ENCODE measurements at regions not wholly inside any gene's neighbourhood (a gene's known extent, or its start where the extent isn't known, plus 50 kb on each side); places are given as distances from the start of the nearest gene placed in this dataset.

- POLR2A ChIA-PET: no interaction called here
These were observed 73.3 kb downstream of the OLFM4 start for GRCh38 chr13:53101883-53102282.

DNA sequence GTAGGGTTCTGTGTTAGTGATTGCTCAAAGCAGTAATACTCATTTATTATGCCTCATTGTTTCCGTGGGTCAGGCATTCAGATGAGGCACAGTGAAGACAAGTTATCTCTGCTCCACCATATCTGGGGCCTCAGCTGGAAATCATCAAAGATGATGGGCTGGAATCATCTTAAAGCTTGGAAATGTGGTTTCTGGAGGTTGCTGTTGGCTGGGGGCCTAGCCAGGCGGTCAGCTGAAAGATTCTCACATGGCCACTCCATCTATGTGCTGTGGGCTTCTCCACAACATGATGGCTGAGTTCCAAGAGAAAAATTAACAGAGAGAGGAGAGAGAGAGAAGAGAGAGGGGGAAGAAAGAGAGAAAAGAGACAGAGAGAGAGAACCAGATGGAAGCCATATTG is 75.5 kb downstream of the OLFM4 start:
- BruUV-seq (replicated peaks): no TSS peak
- CTCF ChIA-PET: no interaction called here
- POLR2A ChIA-PET: no interaction called here

More at GRCh38 chr13:53101883-53102282, 73.3 kb downstream of the OLFM4 start:
- CTCF ChIA-PET: no interaction called here
- Mint-ChIP-seq H3K27me3 (ENCODE audit: insufficient read depth, unreplicated experiment) (peaks cover 2% of the 10 kb centered on the region), H3K27ac (ENCODE audit: low read depth, unreplicated experiment) (no peak overlapping the region), H3K36me3 (ENCODE audit: insufficient read depth, unreplicated experiment) (no peaks in the 10 kb centered on the region), H3K9me3 (ENCODE audit: unreplicated experiment) (no peaks in the 10 kb centered on the region), H3K4me3 (ENCODE audit: unreplicated experiment) (no peak overlapping the region), H3K4me1 (ENCODE audit: insufficient read depth, unreplicated experiment) (no peaks in the 10 kb centered on the region)
- TF ChIP-seq CTCF (IDR thresholded peaks at IDR 0.05; ENCODE audit: unreplicated experiment): no peak
- no TSS peak for BruUV-seq (replicated peaks)
- DNase-seq (ENCODE audit: unreplicated experiment): no peak
- intact Hi-C loops (cut with micrococcal nuclease): no loop called here

GRCh38 chr13:53105477-53105876 is 76.9 kb downstream of the OLFM4 start:
- no TSS peak for BruUV-seq (replicated peaks)
- Mint-ChIP-seq H3K4me3 (ENCODE audit: unreplicated experiment) (no peak overlapping the region), H3K4me1 (ENCODE audit: insufficient read depth, unreplicated experiment) (no peaks in the 10 kb centered on the region), H3K9me3 (ENCODE audit: unreplicated experiment) (no peaks in the 10 kb centered on the region), H3K36me3 (ENCODE audit: insufficient read depth, unreplicated experiment) (no peaks in the 10 kb centered on the region), H3K27me3 (ENCODE audit: insufficient read depth, unreplicated experiment) (peaks cover 34% of the 10 kb centered on the region), H3K27ac (ENCODE audit: low read depth, unreplicated experiment) (no peak overlapping the region)
- ChIA-PET POLR2A (interaction anchor here (1.0 kb wide), 1 partner anchor 35 kb away, joined by 3 read pairs; no protein-coding TSS in a partner anchor), CTCF (no interaction called here)
- no peak for DNase-seq (ENCODE audit: unreplicated experiment)
- intact Hi-C loops (cut with micrococcal nuclease): no loop called here
- no peak for TF ChIP-seq CTCF (IDR thresholded peaks at IDR 0.05; ENCODE audit: unreplicated experiment)

More for the DNA sequence above, 75.5 kb downstream of the OLFM4 start:
- Mint-ChIP-seq H3K4me1 (ENCODE audit: insufficient read depth, unreplicated experiment) (no peaks in the 10 kb centered on the region), H3K9me3 (ENCODE audit: unreplicated experiment) (no peaks in the 10 kb centered on the region), H3K36me3 (ENCODE audit: insufficient read depth, unreplicated experiment) (no peaks in the 10 kb centered on the region), H3K4me3 (ENCODE audit: unreplicated experiment) (no peak overlapping the region), H3K27ac (ENCODE audit: low read depth, unreplicated experiment) (no peak overlapping the region), H3K27me3 (ENCODE audit: insufficient read depth, unreplicated experiment) (peaks cover 24% of the 10 kb centered on the region)
- TF ChIP-seq CTCF (IDR thresholded peaks at IDR 0.05; ENCODE audit: unreplicated experiment): no peak
- intact Hi-C loops (cut with micrococcal nuclease): no loop called here
- no peak for DNase-seq (ENCODE audit: unreplicated experiment)

DNA sequence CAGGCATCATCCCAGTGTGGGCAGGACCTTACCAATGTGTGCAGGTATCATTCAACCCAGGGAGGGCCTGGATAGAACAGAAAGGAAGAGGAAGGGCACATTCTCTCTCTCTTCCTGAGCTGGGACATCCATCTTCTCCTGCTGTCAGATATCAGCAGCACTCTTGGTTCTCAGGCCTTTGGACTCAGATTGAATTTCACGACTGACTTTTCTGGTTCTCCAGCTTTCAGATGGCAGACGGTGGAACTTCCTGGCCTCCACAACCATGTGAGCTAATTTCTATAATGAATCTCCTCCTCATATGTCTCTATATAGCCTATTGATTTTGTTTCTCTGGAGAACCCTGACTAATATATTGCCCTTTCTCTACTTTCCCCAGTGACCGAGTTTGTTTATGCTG is 77.3 kb downstream of the OLFM4 start:
- Mint-ChIP-seq H3K9me3 (ENCODE audit: unreplicated experiment) (no peaks in the 10 kb centered on the region), H3K4me3 (ENCODE audit: unreplicated experiment) (no peak overlapping the region), H3K27me3 (ENCODE audit: insufficient read depth, unreplicated experiment) (peaks cover 38% of the 10 kb centered on the region), H3K27ac (ENCODE audit: low read depth, unreplicated experiment) (no peak overlapping the region), H3K36me3 (ENCODE audit: insufficient read depth, unreplicated experiment) (no peaks in the 10 kb centered on the region), H3K4me1 (ENCODE audit: insufficient read depth, unreplicated experiment) (no peaks in the 10 kb centered on the region)
- CTCF ChIA-PET: no interaction called here
- TF ChIP-seq CTCF (IDR thresholded peaks at IDR 0.05; ENCODE audit: unreplicated experiment): no peak
- DNase-seq (ENCODE audit: unreplicated experiment): no peak
- intact Hi-C loops (cut with micrococcal nuclease): no loop called here
- POLR2A ChIA-PET: interaction anchor here (1.0 kb wide), 1 partner anchor 35 kb away, joined by 3 read pairs; no protein-coding TSS in a partner anchor
- BruUV-seq (replicated peaks): no TSS peak

All from MCF 10A (cell line).